Activated T-cell treated with anti-CD3 and anti-CD28 coated beads, Interleukin-2, amount 50 U/mL, for 72 hours (primary cell): ENCODE measurements at regions not wholly inside any gene's neighbourhood (a gene's known extent, or its start where the extent isn't known, plus 50 kb on each side); places are given as distances from the start of the nearest gene placed in this dataset.

Experiments
- ATAC-seq, 2 donors: fragments of 150-1000 bp; cut with Tn5 transposase; replicated peaks in 1 of 2; 2 replicates each; pipeline ENCODE4 v1.10.0; 2021; ENCODE audit warnings: moderate library complexity in 2 of 2, mild to moderate bottlenecking in 1 of 2
- DNase-seq, 2 donors: peaks; one replicate each; pipeline ENCODE4 v3.0.0; 2021 to 2022; ENCODE audit warnings: mixed read lengths in 1 of 2
- H3K27ac Mint-ChIP-seq: one replicate; pipeline ENCODE4 v1.8.0; 2022; ENCODE audit warnings: mild to moderate bottlenecking, moderate library complexity, mixed read lengths
- H3K27me3 Mint-ChIP-seq: one replicate; pipeline ENCODE4 v1.8.0; 2022; ENCODE audit warnings: low read depth, mixed read lengths
- H3K36me3 Mint-ChIP-seq, 2 donors: one replicate each; pipeline ENCODE4 v1.8.0; 2022; ENCODE audit warnings: mixed read lengths in 2 of 2, mild to moderate bottlenecking in 1 of 2; ENCODE audit not compliant: insufficient read depth in 2 of 2
- H3K4me1 Mint-ChIP-seq: one replicate; pipeline ENCODE4 v1.8.0; 2022; ENCODE audit warnings: low read depth, mixed read lengths
- H3K4me3 Mint-ChIP-seq, 2 donors: one replicate each; pipeline ENCODE4 v1.8.0; 2022; ENCODE audit warnings: mild to moderate bottlenecking in 2 of 2, mixed read lengths in 2 of 2, moderate library complexity in 2 of 2
- H3K9me3 Mint-ChIP-seq, 2 donors: one replicate each; pipeline ENCODE4 v1.8.0; 2022; ENCODE audit warnings: mixed read lengths in 2 of 2

DNA sequence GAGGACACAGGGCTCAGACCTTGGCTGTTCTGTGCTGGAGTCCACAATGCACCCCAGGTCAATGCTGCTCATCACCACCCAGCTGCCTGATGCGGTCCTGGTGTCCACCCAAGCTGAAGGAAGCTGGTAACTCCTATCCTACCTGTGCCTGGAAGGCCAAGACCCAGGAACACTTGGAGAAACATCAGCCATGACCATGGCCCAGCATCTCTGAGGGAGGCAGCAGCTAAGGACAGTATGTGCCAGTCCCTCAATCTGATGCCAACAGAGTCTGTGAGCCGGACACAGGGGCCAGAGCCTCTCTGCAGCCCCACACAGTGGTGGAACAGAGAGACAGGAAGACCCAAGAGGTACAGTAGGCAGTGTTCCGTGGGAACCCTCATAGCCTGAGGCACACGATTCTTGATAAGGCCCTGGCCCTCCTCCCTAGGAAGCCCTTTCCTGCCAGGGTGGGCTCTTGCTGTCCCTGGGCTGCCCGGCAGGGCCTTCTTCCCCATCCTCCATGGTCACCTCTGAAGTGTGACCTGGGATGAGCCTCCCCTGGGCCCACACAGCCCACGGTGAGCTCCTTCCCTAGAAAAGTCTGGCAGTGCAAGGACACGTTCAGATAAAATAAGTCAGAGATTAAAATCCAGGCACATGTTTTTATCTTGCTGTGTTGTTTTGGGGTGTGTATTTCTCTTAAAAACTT lies 170.7 kb downstream of the THBS2 start:
- H3K9me3 Mint-ChIP-seq: peaks cover 0 to 6% of the 10 kb centered on the region in 2 donors
- no peak for DNase-seq
- H3K27ac Mint-ChIP-seq: no peak overlapping the region
- no peaks in the 10 kb centered on the region for H3K27me3 Mint-ChIP-seq
- no peaks in the 10 kb centered on the region for H3K4me1 Mint-ChIP-seq
- H3K36me3 Mint-ChIP-seq: no peaks in the 10 kb centered on the region
- no peak overlapping the region for H3K4me3 Mint-ChIP-seq
- ATAC-seq: no peak

DNA sequence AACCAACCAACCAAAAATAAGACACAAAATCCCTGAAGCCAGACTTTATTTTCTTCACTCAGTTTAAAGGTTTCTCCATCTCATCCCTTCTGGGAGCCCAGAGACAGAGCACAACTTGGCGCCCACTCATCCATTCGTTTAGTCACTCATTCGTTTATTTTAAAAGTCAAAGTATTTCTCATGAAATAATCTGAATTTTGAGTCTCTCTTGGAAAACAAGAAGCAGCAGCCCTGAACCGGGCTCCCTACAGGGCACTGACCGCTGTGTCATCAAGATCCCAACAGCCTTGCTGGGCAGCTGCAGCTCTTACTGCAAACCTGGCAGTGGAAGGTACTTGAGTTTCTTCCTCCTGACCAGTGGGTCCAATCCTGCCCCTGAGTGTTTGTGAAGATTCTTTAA lies 171.6 kb downstream of the THBS2 start:
- Mint-ChIP-seq H3K4me1 (no peaks in the 10 kb centered on the region), H3K4me3 (no peak overlapping the region), H3K27ac (no peak overlapping the region), H3K9me3 (peaks cover 0 to 6% of the 10 kb centered on the region in 2 donors), H3K27me3 (no peaks in the 10 kb centered on the region), H3K36me3 (no peaks in the 10 kb centered on the region)
- no peak for DNase-seq
- ATAC-seq: no peak

DNA sequence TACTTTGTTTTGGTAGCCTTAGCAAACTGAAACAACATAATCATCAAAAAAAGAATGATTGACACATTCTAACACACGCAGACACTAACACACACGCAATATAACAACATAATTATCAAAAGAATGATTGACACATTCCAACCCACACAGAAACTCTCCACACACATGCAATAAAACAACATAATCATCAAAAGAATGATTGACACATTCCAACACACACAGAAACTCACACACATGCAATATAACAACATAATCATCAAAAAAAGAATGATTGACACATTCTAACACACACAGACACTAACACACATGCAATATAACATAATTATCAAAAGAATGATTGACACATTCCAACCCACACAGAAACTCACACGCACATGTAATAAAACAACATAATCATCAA lies 172.4 kb downstream of the THBS2 start:
- ATAC-seq: no peak
- Mint-ChIP-seq H3K27ac (no peak overlapping the region), H3K4me1 (no peaks in the 10 kb centered on the region), H3K9me3 (peaks cover 0 to 6% of the 10 kb centered on the region in 2 donors), H3K36me3 (no peaks in the 10 kb centered on the region), H3K27me3 (peaks cover 5% of the 10 kb centered on the region), H3K4me3 (no peak overlapping the region)
- no peak for DNase-seq

DNA sequence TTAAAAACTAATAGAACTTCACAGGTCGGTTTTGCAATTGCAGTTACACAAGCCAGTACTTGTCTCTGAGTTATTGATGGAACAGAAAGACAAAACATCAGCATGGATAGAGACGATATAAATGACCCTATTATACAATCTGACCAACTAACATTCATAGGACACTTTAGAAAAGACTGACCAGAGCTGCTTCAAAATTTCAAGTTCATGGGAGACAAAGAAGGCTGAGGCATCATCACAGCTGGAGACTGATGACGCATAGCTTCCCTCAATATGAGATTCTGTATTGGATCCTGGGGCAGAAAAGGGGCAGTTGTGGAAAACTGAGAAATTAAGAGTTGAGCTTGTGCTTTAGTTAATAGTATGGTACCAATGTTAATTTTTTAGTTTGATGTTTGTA lies 174.0 kb downstream of the THBS2 start:
- no peaks in the 10 kb centered on the region for H3K36me3 Mint-ChIP-seq
- H3K9me3 Mint-ChIP-seq: peaks cover 0 to 3% of the 10 kb centered on the region in 2 donors
- ATAC-seq: no peak
- H3K4me1 Mint-ChIP-seq: no peaks in the 10 kb centered on the region
- H3K4me3 Mint-ChIP-seq: no peak overlapping the region
- DNase-seq: no peak
- peaks cover 5% of the 10 kb centered on the region for H3K27me3 Mint-ChIP-seq
- H3K27ac Mint-ChIP-seq: no peak overlapping the region

DNA sequence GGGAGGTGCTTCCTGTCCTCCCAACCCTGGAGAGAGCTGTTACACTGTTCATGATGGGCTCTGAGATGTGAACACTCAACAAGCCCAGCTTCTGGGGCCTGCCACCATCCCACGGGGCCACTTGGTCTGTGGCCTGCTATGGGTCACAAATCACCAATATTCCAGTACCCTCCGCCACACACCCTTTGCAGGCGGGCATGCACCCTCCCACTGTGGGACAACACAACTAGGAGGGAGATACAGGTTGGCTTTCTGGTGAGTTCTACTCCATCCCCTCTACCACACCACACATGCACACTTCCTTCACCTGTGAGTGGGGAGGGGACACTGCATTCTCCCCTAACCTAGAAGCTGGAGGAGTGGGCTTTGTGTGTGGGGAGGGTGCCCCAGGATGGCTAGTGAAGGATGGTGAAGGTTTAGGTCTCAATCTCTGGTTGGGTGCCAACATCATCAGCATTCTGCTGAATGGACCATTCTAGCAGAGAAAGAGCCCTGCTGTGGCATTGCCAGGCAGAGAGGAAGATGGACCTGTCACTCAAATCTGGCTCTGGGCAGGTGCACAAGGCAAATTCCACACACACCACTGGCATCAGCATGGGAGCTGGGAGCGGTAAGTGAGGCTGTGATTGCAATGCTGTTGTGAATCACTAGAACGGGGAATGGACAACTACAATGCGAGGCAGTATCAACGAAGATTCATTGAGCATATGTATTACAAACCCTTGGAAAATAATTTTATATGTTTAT lies 175.1 kb downstream of the THBS2 start:
- peaks cover 0 to 3% of the 10 kb centered on the region in 2 donors for H3K9me3 Mint-ChIP-seq
- H3K4me1 Mint-ChIP-seq: no peaks in the 10 kb centered on the region
- DNase-seq: no peak
- H3K36me3 Mint-ChIP-seq: no peaks in the 10 kb centered on the region
- H3K27ac Mint-ChIP-seq: no peak overlapping the region
- ATAC-seq: no peak
- H3K27me3 Mint-ChIP-seq: peaks cover 5% of the 10 kb centered on the region
- H3K4me3 Mint-ChIP-seq: no peak overlapping the region

DNA sequence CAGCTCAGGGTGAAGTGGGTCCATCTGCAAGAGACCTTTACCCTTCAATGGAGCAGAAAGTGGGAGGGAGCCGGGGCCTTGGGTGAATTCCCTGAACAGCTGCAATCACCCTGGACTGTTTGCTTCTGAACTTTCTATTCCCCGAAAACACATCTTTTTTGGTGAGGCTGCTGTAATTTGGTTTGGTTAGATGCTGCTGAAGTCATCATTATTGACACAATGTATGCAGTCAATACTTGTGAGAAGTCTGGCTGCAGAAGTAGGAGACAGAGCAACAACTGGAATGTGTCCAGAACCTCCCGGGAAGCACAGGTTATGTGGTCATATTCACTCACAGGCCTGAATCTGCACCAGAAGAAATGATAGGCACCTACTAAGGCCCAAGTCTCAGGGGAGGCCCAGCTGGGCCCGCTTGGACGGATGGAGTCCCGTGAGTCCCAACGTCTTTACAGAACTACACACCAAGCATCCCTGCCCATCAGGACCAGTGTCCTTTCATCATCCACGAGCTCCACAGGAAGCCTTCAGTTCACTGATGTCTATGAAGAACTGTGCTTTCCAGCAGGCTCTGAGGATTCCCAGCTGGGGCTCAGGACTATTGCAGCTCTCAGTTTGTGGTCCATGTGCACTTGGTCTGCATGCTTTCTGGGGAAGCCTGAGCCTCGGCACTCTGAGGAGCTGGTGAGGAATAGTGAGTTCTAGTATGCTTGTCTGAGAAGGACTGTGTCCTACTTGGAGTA lies 177.6 kb downstream of the THBS2 start:
- H3K4me1 Mint-ChIP-seq: no peaks in the 10 kb centered on the region
- H3K4me3 Mint-ChIP-seq: no peak overlapping the region
- peaks cover 0 to 1% of the 10 kb centered on the region in 2 donors for H3K36me3 Mint-ChIP-seq
- ATAC-seq (no peak), DNase-seq (no peak)
- no peak overlapping the region for H3K27ac Mint-ChIP-seq
- H3K27me3 Mint-ChIP-seq: peaks cover 5% of the 10 kb centered on the region
- H3K9me3 Mint-ChIP-seq: no peaks in the 10 kb centered on the region

DNA sequence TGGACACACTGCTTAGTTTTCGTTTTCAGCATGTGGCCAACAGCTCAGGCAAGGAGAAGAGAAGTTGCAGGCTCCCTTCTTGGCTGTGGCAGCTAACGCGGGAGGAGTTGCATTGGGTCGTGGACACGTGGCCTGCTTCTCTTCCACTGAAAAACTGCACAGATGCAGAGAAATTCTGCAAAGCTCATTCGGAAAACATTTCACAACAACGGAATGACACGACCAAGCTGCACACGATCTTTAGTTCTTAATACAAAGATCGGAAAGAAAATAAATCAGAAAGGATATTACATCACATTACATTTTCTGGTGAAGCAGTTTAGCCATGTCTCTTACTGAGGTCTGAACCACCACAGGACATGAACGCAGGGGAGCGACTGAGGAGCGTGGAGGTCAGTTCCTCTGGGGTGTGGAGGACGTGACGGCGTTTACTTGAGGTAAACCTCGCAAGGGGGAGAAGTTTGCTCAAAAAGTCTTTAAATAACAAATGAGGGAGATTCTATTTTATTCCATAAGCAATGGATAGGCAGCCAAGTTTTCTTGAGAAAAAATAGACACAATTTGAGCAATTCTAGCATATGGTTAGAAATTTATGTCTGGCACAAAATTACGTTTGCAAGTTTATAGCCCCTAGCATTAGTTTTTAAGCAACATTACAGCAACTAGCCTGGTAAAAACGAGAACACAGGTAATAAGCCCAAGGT lies 178.3 kb downstream of the THBS2 start:
- ATAC-seq (no peak), DNase-seq (no peak)
- no peaks in the 10 kb centered on the region for H3K4me1 Mint-ChIP-seq

DNA sequence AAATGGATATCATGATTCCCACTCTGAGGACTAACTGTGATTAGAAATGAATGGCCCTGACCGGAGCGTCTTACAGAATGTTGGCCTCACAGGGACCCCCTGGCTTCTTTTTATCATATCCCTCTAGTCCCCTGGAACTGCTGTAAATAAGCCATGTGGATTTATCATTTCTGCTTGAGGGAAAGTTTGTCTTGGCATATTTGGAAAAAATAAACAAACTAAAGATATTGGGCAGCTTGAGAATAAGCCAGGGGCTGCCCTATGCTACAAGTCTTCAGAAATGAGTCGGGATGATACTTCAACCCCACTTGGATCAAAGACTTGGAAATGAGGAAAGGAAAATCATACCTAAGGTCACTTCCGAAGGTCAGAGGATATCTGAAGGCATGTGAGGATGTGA lies 179.1 kb downstream of the THBS2 start:
- Mint-ChIP-seq H3K9me3 (no peaks in the 10 kb centered on the region), H3K27ac (no peak overlapping the region), H3K4me3 (no peak overlapping the region), H3K36me3 (peaks cover 0 to 1% of the 10 kb centered on the region in 2 donors), H3K4me1 (no peaks in the 10 kb centered on the region), H3K27me3 (peaks cover 5% of the 10 kb centered on the region)
- ATAC-seq: no peak
- DNase-seq: no peak

More for the DNA sequence above, 178.3 kb downstream of the THBS2 start:
- no peak overlapping the region for H3K4me3 Mint-ChIP-seq
- H3K9me3 Mint-ChIP-seq: no peaks in the 10 kb centered on the region
- H3K27me3 Mint-ChIP-seq: peaks cover 5% of the 10 kb centered on the region
- H3K27ac Mint-ChIP-seq: no peak overlapping the region
- H3K36me3 Mint-ChIP-seq: peaks cover 0 to 1% of the 10 kb centered on the region in 2 donors

DNA sequence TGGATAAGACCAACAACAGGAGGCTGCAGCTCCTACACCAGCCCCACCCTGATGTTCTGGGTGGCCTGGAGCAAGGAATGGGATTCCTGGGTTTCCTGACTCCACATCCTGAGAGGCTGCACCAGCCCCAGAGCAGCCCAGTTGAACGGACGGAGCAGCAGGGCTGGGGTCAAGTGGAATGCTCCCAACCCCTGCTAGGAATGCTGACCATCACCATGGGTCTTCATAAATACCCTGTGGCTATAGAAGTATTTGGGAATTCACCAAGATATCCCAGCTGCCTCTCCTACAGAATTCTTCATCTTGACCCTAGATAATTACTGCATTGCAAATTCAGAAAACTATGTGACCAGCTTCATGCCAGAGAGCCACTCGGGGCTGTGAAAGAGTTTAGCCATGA lies 180.3 kb downstream of the THBS2 start:
- Mint-ChIP-seq H3K9me3 (no peaks in the 10 kb centered on the region), H3K4me3 (no peak overlapping the region), H3K27me3 (peaks cover 5% of the 10 kb centered on the region), H3K27ac (no peak overlapping the region), H3K36me3 (peaks cover 0 to 1% of the 10 kb centered on the region in 2 donors), H3K4me1 (no peaks in the 10 kb centered on the region)
- no peak for ATAC-seq
- no peak for DNase-seq

DNA sequence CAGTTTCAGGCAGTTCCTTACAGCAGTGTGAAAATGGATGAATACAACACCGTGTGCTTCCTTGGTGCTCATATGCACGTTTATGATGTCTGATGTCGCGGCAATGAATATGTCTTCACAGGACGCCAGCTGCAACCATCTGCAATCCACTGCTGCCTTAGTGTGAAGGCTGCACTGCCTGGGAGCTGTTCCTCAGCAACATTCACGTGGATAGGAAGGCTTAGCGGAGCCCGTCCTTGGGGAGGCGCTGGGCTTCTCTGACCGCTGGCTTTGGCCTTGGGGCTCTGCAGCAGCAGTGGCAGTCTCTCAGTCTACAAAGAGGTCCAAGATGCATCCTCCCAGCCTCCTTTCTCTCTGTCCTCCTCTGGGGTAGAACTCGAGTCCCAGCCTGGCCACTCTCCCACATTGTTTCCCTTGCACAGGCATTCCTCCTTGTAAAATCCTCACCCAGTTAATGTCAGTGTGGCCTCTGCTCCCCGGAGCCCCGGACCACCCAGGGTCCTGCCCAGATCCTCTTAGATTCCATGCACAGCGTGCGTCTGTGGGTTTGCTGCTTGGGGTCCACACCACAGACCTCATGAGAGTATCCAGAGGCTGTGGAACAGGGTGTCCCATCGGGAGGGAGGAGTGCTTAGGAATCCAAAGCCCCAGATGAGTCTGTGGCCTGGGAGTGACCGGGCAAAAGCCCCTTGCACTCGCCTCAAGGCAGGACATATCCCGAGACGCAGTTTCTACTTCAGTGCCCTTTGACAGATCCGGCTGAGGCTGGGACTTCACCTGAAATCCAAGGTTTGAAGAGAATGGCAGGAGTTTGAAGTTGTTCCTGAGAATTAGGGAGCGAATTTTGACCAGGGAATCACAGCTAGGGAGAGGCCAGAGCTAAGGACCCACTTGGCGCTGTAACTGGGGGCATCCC lies 181.3 kb downstream of the THBS2 start:
- DNase-seq (no peak), ATAC-seq (no peak)
- no peaks in the 10 kb centered on the region for H3K4me1 Mint-ChIP-seq
- no peaks in the 10 kb centered on the region for H3K9me3 Mint-ChIP-seq
- H3K27me3 Mint-ChIP-seq: peaks cover 5% of the 10 kb centered on the region
- H3K36me3 Mint-ChIP-seq: peaks cover 0 to 1% of the 10 kb centered on the region in 2 donors
- H3K4me3 Mint-ChIP-seq: no peak overlapping the region
- H3K27ac Mint-ChIP-seq: no peak overlapping the region

DNA sequence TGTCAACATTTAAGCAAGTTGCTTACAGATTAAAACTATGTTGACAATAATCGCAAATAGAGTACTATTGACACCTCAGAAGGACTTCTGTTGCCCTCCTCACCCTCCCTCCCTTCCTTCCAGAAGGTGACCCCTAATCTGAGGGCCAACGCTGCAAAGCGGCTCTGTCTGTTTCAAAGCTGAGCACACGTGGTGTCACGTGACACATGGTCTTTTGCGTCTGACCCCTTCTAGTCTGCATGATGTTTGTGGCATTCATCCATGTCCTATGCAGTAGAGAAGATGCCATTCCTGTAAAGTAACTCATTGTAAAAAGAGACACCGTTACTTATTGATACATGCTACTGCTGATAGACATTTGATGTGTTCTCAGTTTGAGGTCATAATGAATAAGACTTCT lies 182.3 kb downstream of the THBS2 start:
- DNase-seq: no peak
- H3K4me3 Mint-ChIP-seq: no peak overlapping the region
- no peak for ATAC-seq
- peaks cover 0 to 1% of the 10 kb centered on the region in 2 donors for H3K36me3 Mint-ChIP-seq
- H3K4me1 Mint-ChIP-seq: no peaks in the 10 kb centered on the region
- peaks cover under 1% of the 10 kb centered on the region for H3K27me3 Mint-ChIP-seq
- no peak overlapping the region for H3K27ac Mint-ChIP-seq
- no peaks in the 10 kb centered on the region for H3K9me3 Mint-ChIP-seq

DNA sequence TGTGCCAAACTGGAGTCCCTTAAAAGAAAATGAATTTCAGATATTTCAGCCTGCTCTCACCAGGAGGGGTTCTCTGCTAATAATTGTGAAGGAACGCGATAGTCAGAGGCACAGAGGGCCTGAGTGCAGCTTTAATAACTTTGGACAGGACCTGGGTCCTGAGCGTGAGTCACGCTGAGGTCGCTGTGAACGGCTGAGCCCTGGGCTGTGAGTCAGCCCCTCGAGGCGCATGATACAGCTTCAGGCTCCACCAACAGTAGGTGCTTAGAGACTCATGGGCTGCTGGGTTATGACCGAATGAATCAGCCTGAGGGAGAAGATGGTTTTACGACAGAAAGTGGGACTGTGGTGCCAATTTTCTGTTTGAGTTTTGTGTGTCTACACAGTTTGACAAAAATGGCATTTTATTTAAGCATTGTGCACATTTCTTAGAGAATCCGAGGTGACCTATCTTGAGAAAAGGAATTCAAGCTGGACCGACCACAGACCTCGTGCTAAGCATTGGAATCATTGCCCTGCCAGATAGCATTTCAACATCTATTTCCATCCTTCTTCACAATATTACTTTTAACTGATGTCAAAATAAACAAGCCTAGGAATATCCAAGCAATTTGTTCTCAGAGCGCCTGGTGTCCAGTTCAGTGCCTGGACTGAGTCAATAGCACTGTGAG lies 183.0 kb downstream of the THBS2 start:
- ATAC-seq: no peak
- Mint-ChIP-seq H3K9me3 (no peaks in the 10 kb centered on the region), H3K4me1 (no peaks in the 10 kb centered on the region), H3K4me3 (no peak overlapping the region), H3K36me3 (peaks cover 0 to 1% of the 10 kb centered on the region in 2 donors), H3K27ac (no peak overlapping the region), H3K27me3 (no peaks in the 10 kb centered on the region)
- DNase-seq: no peak
